ENCODE measurements at regions not wholly inside any gene's neighbourhood (a gene's known extent, or its start where the extent isn't known, plus 50 kb on each side); places are given as distances from the start of the nearest gene placed in this dataset.

- TF ChIP-seq SMC3 (IDR thresholded peaks at IDR 0.05; ENCODE audit: low read depth, low read length) = no peak
- TF ChIP-seq, protein P1, sequence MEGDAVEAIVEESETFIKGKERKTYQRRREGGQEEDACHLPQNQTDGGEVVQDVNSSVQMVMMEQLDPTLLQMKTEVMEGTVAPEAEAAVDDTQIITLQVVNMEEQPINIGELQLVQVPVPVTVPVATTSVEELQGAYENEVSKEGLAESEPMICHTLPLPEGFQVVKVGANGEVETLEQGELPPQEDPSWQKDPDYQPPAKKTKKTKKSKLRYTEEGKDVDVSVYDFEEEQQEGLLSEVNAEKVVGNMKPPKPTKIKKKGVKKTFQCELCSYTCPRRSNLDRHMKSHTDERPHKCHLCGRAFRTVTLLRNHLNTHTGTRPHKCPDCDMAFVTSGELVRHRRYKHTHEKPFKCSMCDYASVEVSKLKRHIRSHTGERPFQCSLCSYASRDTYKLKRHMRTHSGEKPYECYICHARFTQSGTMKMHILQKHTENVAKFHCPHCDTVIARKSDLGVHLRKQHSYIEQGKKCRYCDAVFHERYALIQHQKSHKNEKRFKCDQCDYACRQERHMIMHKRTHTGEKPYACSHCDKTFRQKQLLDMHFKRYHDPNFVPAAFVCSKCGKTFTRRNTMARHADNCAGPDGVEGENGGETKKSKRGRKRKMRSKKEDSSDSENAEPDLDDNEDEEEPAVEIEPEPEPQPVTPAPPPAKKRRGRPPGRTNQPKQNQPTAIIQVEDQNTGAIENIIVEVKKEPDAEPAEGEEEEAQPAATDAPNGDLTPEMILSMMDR (conservative IDR thresholded peaks at IDR 0.05; ENCODE audit: low read depth, low read length) = no peak
- no peak for TF ChIP-seq USF2 (IDR thresholded peaks at IDR 0.05; ENCODE audit: low read depth, low read length)
- no peak for TF ChIP-seq MXI1 (IDR thresholded peaks at IDR 0.05; ENCODE audit: borderline replicate concordance, low read depth, low read length)
- no peak for TF ChIP-seq POLR2A (IDR thresholded peaks at IDR 0.05; ENCODE audit: low read depth, low read length)
- no peak for TF ChIP-seq RAD21 (IDR thresholded peaks at IDR 0.05; ENCODE audit: low read length)
- TF ChIP-seq RCOR1 (IDR thresholded peaks at IDR 0.05; ENCODE audit: insufficient replicate concordance, low read length) = no peak
Observed at GRCh38 chr14:98428483-98428994, 843.5 kb downstream of the BCL11B start.

Data from IMR-90 (cell line).